IMR-90 (cell line): ENCODE measurements at regions not wholly inside any gene's neighbourhood (a gene's known extent, or its start where the extent isn't known, plus 50 kb on each side); places are given as distances from the start of the nearest gene placed in this dataset.

Experiments
- ATAC-seq: fragments of 200-7000 bp; cut with Tn5 transposase; 2 replicates; pipeline ENCODE4 v1.9.1; 2020; ENCODE audit warnings: low read depth, mild to moderate bottlenecking, moderate library complexity
- BruUV-seq: library from RNA; stranded (reverse); fragments of 400-500 nt; replicated peaks from 2 replicates; lab custom pipeline; 2021; lab: Mats Ljungman, UMichigan
- CTCF ChIA-PET: fragments of 300-600 bp; formaldehyde crosslinking; extraction: SDS; loops from one replicate; lab custom pipeline; 2021; ENCODE audit warnings: antibody characterized with exemption; lab: Yijun Ruan, JAX
- POLR2A ChIA-PET: fragments of 300-600 bp; sonication (Branson Sonifier 250); formaldehyde crosslinking; loops from one replicate; lab custom pipeline; 2022; ENCODE audit warnings: antibody characterized with exemption; ENCODE audit not compliant: unreplicated experiment; lab: Charles Lee
- DNase-seq: peaks from one replicate; pipeline ENCODE4 v3.0.0; 2013
- H2AFZ ChIP-seq: replicated peaks from 2 replicates; pipeline ENCODE3; 2013; ENCODE audit warnings: low read length, mild to moderate bottlenecking; ENCODE audit not compliant: poor library complexity
- H2AK5ac ChIP-seq: 2 replicates; pipeline ENCODE4 v1.6.1; 2013; ENCODE audit warnings: low read depth, low read length, inconsistent platforms
- H2AK9ac ChIP-seq: replicated peaks from 2 replicates; pipeline ENCODE3; 2013; ENCODE audit warnings: mild to moderate bottlenecking, low read depth, low read length, moderate library complexity; ENCODE audit not compliant: poor library complexity
- H2BK120ac ChIP-seq: 2 replicates; pipeline ENCODE4 v1.6.1; 2013; ENCODE audit warnings: low read depth, low read length, inconsistent platforms
- H2BK15ac ChIP-seq: 3 replicates; pipeline ENCODE4 v1.6.1; 2013; ENCODE audit warnings: low read depth, low read length, inconsistent platforms
- H2BK20ac ChIP-seq: 2 replicates; pipeline ENCODE4 v1.6.1; 2013; ENCODE audit warnings: low read depth, mild to moderate bottlenecking, inconsistent platforms, low read length, moderate library complexity
- H2BK5ac ChIP-seq: 2 replicates; pipeline ENCODE4 v1.6.1; 2013; ENCODE audit warnings: mild to moderate bottlenecking, low read depth, low read length, inconsistent platforms; ENCODE audit not compliant: poor library complexity, severe bottlenecking
- H3K14ac ChIP-seq: replicated peaks from 2 replicates; pipeline ENCODE4 v1.6.1; 2013; ENCODE audit warnings: low read depth, low read length, inconsistent platforms
- H3K18ac ChIP-seq: 2 replicates; pipeline ENCODE4 v1.6.1; 2013; ENCODE audit warnings: low read depth, low read length, control low read depth
- H3K23ac ChIP-seq: 2 replicates; pipeline ENCODE4 v1.6.1; 2013; ENCODE audit warnings: low read depth, low read length, inconsistent platforms
- H3K27ac ChIP-seq: 2 replicates; pipeline ENCODE4 v1.5.1; 2013; ENCODE audit warnings: mild to moderate bottlenecking, control low read depth, low read length; ENCODE audit not compliant: insufficient read depth
- H3K27me3 ChIP-seq: 2 replicates; pipeline ENCODE4 v1.6.1; 2013; ENCODE audit warnings: low read length; ENCODE audit not compliant: control insufficient read depth, insufficient read depth
- H3K36me3 ChIP-seq: 2 replicates; pipeline ENCODE4 v1.6.1; 2013; ENCODE audit warnings: low read length, mixed read lengths; ENCODE audit not compliant: control insufficient read depth, insufficient read depth
- H3K4ac ChIP-seq: 2 replicates; pipeline ENCODE4 v1.6.1; 2013; ENCODE audit warnings: low read depth, low read length, inconsistent platforms
- H3K4me1 ChIP-seq: 2 replicates; pipeline ENCODE4 v1.6.1; 2013; ENCODE audit warnings: low read length, mixed read lengths; ENCODE audit not compliant: control insufficient read depth, insufficient read depth
- H3K4me2 ChIP-seq: 2 replicates; pipeline ENCODE4 v1.6.1; 2013; ENCODE audit warnings: low read depth, mild to moderate bottlenecking, control low read depth, low read length, moderate library complexity
- H3K4me3 ChIP-seq: 2 replicates; pipeline ENCODE4 v1.5.1; 2013; ENCODE audit warnings: low read depth, mild to moderate bottlenecking, control low read depth, low read length, moderate library complexity; ENCODE audit not compliant: insufficient read depth
- H3K56ac ChIP-seq: 2 replicates; pipeline ENCODE4 v1.6.1; 2013; ENCODE audit warnings: low read length, inconsistent platforms; ENCODE audit not compliant: insufficient read depth; ENCODE audit errors: extremely low read depth
- H3K79me1 ChIP-seq, 2 experiments: 2 replicates each; pipeline ENCODE4 v1.6.1; 2013; ENCODE audit warnings: low read length in 2 of 2, inconsistent platforms in 1 of 2, low read depth in 1 of 2
- H3K9ac ChIP-seq: 2 replicates; pipeline ENCODE4 v1.6.1; 2013; ENCODE audit warnings: low read depth, low read length, control low read depth
- H3K9me1 ChIP-seq: 2 replicates; pipeline ENCODE4 v1.6.1; 2013; ENCODE audit warnings: low read length, inconsistent platforms; ENCODE audit not compliant: insufficient read depth
- H3K9me3 ChIP-seq: 2 replicates; pipeline ENCODE4 v1.6.1; 2013; ENCODE audit warnings: low read length; ENCODE audit not compliant: control insufficient read depth, insufficient read depth
- H4K20me1 ChIP-seq: 2 replicates; pipeline ENCODE4 v1.6.1; 2013; ENCODE audit warnings: low read length, inconsistent platforms; ENCODE audit not compliant: insufficient read depth
- H4K5ac ChIP-seq: 2 replicates; pipeline ENCODE4 v1.6.1; 2013; ENCODE audit warnings: mild to moderate bottlenecking, low read depth, low read length, control low read depth
- H4K8ac ChIP-seq, 2 experiments: 2 replicates each; pipeline ENCODE4 v1.6.1; 2013; ENCODE audit warnings: low read depth in 2 of 2, low read length in 2 of 2, control low read depth in 1 of 2, inconsistent platforms in 1 of 2
- H4K91ac ChIP-seq: 2 replicates; pipeline ENCODE4 v1.6.1; 2013; ENCODE audit warnings: low read depth, low read length, inconsistent platforms; ENCODE audit not compliant: insufficient read depth
- BHLHE40 ChIP-seq: fragments of 150-350 bp; IDR thresholded peaks from 2 replicates; pipeline ENCODE4 v1.6.1; 2016; ENCODE audit warnings: mild to moderate bottlenecking, low read depth, low read length
- FOS ChIP-seq: fragments of 150-350 bp; IDR thresholded peaks from 2 replicates; pipeline ENCODE4 v1.6.1; 2016; ENCODE audit warnings: low read depth, low read length
- MAZ ChIP-seq: IDR thresholded peaks from 2 replicates; pipeline ENCODE4 v1.6.1; 2012; ENCODE audit warnings: low read depth, mild to moderate bottlenecking, low read length, improper control_type of control experiment, moderate library complexity, borderline replicate concordance
- MXI1 ChIP-seq: IDR thresholded peaks from 2 replicates; pipeline ENCODE4 v1.6.1; 2012; ENCODE audit warnings: low read depth, mild to moderate bottlenecking, low read length, moderate library complexity, borderline replicate concordance
- NFE2L2 ChIP-seq: fragments of 150-350 bp; IDR thresholded peaks from 2 replicates; pipeline ENCODE4 v1.6.1; 2016; ENCODE audit warnings: low read depth, mild to moderate bottlenecking, low read length
- RAD21 ChIP-seq: IDR thresholded peaks from 2 replicates; pipeline ENCODE4 v1.6.1; 2012; ENCODE audit warnings: low read length, improper control_type of control experiment
- RCOR1 ChIP-seq: IDR thresholded peaks from 2 replicates; pipeline ENCODE4 v1.6.1; 2012; ENCODE audit warnings: mild to moderate bottlenecking, low read length, improper control_type of control experiment; ENCODE audit not compliant: insufficient replicate concordance
- SMC3 ChIP-seq: fragments of 150-350 bp; IDR thresholded peaks from 2 replicates; pipeline ENCODE4 v1.6.1; 2016; ENCODE audit warnings: low read depth, mild to moderate bottlenecking, antibody characterized with exemption, low read length, moderate library complexity
- WGBS, 2 experiments: methylation state at CpG; one replicate each; pipeline versions ENCODE4 v1.1.5 to v1.1.7; 2013; ENCODE audit warnings: missing lambda C conversion rate in 2 of 2; ENCODE audit not compliant: insufficient read length in 1 of 2; ENCODE audit errors: extremely low coverage in 2 of 2; 5-methylcytosine and 5-hydroxymethylcytosine counted together
- dilution Hi-C: fragments of 300-500 bp; cut with HindIII; formaldehyde crosslinking; loops from one replicate; pipeline ENCODE4 v1.14.3; 2018; ENCODE audit warnings: low sequenced_read_pairs; ENCODE audit not compliant: unreplicated experiment
- in situ Hi-C: fragments of 300-500 bp; cut with MboI; formaldehyde crosslinking; loops from 3 replicates; pipeline ENCODE4 v1.14.3; 2019; ENCODE audit warnings: low sequenced_read_pairs, inconsistent platforms, mixed read lengths
- intact Hi-C: fragments of 100-400 bp; cut with micrococcal nuclease; formaldehyde crosslinking; loops from 2 replicates; pipeline ENCODE4 v1.10.0; 2022
- TF ChIP-seq, protein P1 (sequence below): conservative IDR thresholded peaks from 2 replicates; pipeline ENCODE4 v1.5.1; 2012; ENCODE audit warnings: mild to moderate bottlenecking, low read depth, low read length, improper control_type of control experiment
- TF ChIP-seq, protein P2 (sequence below): fragments of 150-350 bp; IDR thresholded peaks from 2 replicates; pipeline ENCODE4 v1.6.1; 2017; ENCODE audit warnings: mild to moderate bottlenecking, antibody characterized with exemption, low read length, low read depth

DNA sequence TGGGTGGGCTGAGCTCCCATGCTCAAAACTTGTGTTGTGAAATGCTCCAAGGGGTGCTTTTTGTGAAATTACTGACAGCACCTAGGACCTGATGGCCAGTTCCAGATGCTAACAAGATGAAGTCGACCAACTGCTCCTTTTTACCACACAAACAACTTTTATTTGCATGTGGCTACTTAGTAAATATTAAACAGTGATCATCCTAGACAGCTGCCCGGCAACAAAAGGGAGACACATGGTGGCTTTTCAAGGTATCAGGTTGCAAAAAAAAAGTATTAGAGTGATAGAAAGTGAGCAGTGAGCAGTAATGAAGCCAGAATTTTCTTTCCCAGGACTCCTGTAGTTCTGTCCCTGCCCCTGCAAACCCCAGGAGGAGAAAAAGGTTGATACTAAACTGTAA, 118.5 kb downstream of the RPIA start:
- Histone ChIP-seq H3K36me3 (no peaks in the 10 kb centered on the region), H3K56ac (no peak overlapping the region), H3K9me3 (no peaks in the 10 kb centered on the region), H2BK120ac (no peak overlapping the region), H4K91ac (no peak overlapping the region), H3K4me1 (no peaks in the 10 kb centered on the region), H2AK5ac (no peak overlapping the region), H4K5ac (no peak overlapping the region), H4K20me1 (no peaks in the 10 kb centered on the region), H3K4me2 (no peak overlapping the region), H3K27me3 (no peaks in the 10 kb centered on the region), H3K14ac (no peak overlapping the region), H2BK5ac (no peak overlapping the region), H3K23ac (no peak overlapping the region), H2AFZ (no peak overlapping the region), H3K9ac (no peak overlapping the region), H3K18ac (no peak overlapping the region), H2AK9ac (no peak overlapping the region), H2BK20ac (no peak overlapping the region), H3K27ac (no peak overlapping the region), H4K8ac (no peak overlapping the region), H3K4me3 (no peak overlapping the region), H2BK15ac (no peak overlapping the region), H3K79me1 (no peaks in the 10 kb centered on the region), H3K4ac (no peak overlapping the region), H3K9me1 (no peaks in the 10 kb centered on the region)
- no CpG with 5 or more reads among the region's 2 CpGs for WGBS, 2 experiments
- in situ Hi-C loops (no loop called here), dilution Hi-C loops (no loop called here), intact Hi-C loops (no loop called here)
- ATAC-seq (no peak), DNase-seq (no peak)
- POLR2A ChIA-PET = no interaction called here
- no TSS peak for BruUV-seq
- CTCF ChIA-PET = no interaction called here
- TF ChIP-seq NFE2L2 = no peak
- TF ChIP-seq RCOR1 = no peak
- TF ChIP-seq, protein P1, sequence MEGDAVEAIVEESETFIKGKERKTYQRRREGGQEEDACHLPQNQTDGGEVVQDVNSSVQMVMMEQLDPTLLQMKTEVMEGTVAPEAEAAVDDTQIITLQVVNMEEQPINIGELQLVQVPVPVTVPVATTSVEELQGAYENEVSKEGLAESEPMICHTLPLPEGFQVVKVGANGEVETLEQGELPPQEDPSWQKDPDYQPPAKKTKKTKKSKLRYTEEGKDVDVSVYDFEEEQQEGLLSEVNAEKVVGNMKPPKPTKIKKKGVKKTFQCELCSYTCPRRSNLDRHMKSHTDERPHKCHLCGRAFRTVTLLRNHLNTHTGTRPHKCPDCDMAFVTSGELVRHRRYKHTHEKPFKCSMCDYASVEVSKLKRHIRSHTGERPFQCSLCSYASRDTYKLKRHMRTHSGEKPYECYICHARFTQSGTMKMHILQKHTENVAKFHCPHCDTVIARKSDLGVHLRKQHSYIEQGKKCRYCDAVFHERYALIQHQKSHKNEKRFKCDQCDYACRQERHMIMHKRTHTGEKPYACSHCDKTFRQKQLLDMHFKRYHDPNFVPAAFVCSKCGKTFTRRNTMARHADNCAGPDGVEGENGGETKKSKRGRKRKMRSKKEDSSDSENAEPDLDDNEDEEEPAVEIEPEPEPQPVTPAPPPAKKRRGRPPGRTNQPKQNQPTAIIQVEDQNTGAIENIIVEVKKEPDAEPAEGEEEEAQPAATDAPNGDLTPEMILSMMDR = no peak
- TF ChIP-seq MAZ = no peak
- no peak for TF ChIP-seq RAD21
- TF ChIP-seq MXI1 = no peak
- TF ChIP-seq, protein P2, sequence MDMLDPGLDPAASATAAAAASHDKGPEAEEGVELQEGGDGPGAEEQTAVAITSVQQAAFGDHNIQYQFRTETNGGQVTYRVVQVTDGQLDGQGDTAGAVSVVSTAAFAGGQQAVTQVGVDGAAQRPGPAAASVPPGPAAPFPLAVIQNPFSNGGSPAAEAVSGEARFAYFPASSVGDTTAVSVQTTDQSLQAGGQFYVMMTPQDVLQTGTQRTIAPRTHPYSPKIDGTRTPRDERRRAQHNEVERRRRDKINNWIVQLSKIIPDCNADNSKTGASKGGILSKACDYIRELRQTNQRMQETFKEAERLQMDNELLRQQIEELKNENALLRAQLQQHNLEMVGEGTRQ = no peak
- TF ChIP-seq FOS = no peak
- no peak for TF ChIP-seq BHLHE40
- TF ChIP-seq SMC3 = no peak
